Thymus (tissue), 11 donors: ENCODE measurements at regions not wholly inside any gene's neighbourhood (a gene's known extent, or its start where the extent isn't known, plus 50 kb on each side); places are given as distances from the start of the nearest gene placed in this dataset.

Experiments
- DNase-seq, 9 donors: peaks; one replicate each; pipeline ENCODE4 v3.0.0-alpha.2; 2013; ENCODE audit warnings: low spot score in 9 of 9, low read depth in 6 of 9, missing footprints in 1 of 9
- H3K27ac ChIP-seq, 2 donors: one replicate each; pipeline ENCODE4 v1.5.1; 2013; ENCODE audit warnings: control low read depth in 1 of 2, low read depth in 1 of 2, low read length in 1 of 2, mild to moderate bottlenecking in 1 of 2, moderate library complexity in 1 of 2
- H3K27me3 ChIP-seq, 2 donors: one replicate each; pipeline ENCODE4 v1.5.1; 2013; ENCODE audit warnings: low read length in 1 of 2; ENCODE audit not compliant: control insufficient read depth in 2 of 2, insufficient read depth in 1 of 2
- H3K36me3 ChIP-seq, 2 donors: one replicate each; pipeline ENCODE4 v1.5.1; 2013; ENCODE audit warnings: low read length in 1 of 2, mild to moderate bottlenecking in 1 of 2, moderate library complexity in 1 of 2; ENCODE audit not compliant: control insufficient read depth in 2 of 2, insufficient read depth in 2 of 2
- H3K4me1 ChIP-seq, 2 donors: one replicate each; pipeline ENCODE4 v1.5.1; 2013; ENCODE audit warnings: low read length in 2 of 2; ENCODE audit not compliant: control insufficient read depth in 2 of 2, insufficient read depth in 2 of 2
- H3K4me3 ChIP-seq, 2 donors: one replicate each; pipeline ENCODE4 v1.5.1; 2013; ENCODE audit warnings: low read length in 2 of 2, control low read depth in 1 of 2, mild to moderate bottlenecking in 1 of 2
- H3K9me3 ChIP-seq, 2 donors: one replicate each; pipeline ENCODE4 v1.5.1; 2013; ENCODE audit warnings: low read length in 1 of 2, mild to moderate bottlenecking in 1 of 2; ENCODE audit not compliant: control insufficient read depth in 2 of 2, insufficient read depth in 1 of 2
- WGBS: extraction: QIAGEN DNeasy Blood & Tissue Kit; methylation state at CpG from one replicate; pipeline ENCODE4 v1.1.7; 2013; 5-methylcytosine and 5-hydroxymethylcytosine counted together
- donor health status: healthy.

DNA sequence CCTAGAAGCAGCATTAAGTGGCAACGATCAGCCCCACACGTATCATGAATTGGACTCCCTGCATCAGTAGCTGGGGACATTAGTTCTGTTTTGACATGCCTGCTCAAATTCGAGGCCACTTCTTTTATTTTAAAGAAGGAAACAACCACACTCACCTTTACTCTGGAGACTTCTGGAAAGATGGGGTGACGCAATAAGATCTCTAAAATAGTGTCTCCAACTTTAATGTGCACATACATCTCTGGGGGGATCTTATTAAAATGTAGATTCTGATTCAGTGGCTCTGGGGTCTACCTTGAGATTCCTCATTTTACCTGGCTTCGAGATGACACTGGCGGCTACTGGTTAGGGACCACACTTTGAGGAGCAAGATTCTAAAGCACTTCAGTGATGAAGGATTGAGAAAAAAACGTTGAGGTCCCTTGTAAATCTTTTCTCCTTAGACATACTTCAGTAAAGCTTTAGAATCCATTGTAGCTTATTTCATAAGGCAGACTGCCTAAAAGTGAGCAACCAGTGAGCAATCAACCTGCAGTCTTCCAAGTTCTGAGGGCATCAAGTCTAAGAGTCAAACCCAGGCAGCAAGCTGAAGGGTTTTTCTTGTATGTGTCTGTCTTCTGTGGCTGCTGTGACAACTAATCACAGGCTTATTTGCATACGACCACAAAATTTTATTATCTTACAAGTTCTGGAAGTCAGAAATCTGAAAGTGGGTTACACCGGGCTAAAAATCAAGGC is 718.6 kb upstream of the TBX3 start:
- Histone ChIP-seq H3K4me3 (no peak overlapping the region), H3K9me3 (no peaks in the 10 kb centered on the region), H3K27me3 (no peaks in the 10 kb centered on the region), H3K27ac (no peak overlapping the region), H3K4me1 (no peaks in the 10 kb centered on the region), H3K36me3 (no peaks in the 10 kb centered on the region)
- WGBS: 88% methylated on average over 9 of the region's 9 CpGs
- no peak for DNase-seq

DNA sequence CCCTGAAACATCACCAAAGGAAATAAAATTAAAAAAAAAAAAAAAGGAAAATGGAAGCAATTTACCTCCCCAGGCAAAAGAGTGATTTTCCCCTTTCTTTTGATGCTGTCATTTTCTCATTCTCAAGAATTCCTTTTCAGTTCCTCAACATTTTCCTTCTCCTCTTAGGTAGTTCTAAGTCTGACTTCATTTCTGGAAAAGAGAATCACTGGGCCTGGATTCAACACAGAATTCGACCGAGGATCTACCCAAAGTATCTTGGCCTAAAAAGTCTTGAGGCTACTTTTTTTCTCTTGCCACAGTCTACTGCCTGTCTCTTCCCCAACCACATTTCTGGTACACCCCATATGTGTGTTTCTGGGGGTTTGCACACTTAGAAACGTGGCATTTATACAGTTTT is 717.8 kb upstream of the TBX3 start:
- Histone ChIP-seq H3K4me3 (no peak overlapping the region), H3K4me1 (no peaks in the 10 kb centered on the region), H3K9me3 (no peaks in the 10 kb centered on the region), H3K36me3 (no peaks in the 10 kb centered on the region), H3K27ac (no peak overlapping the region), H3K27me3 (no peaks in the 10 kb centered on the region)
- no peak for DNase-seq
- WGBS: 76% methylated on average over 3 of the region's 3 CpGs

- 91% methylated on average over 4 of the region's 4 CpGs for WGBS
- Histone ChIP-seq H3K27ac (no peak overlapping the region), H3K36me3 (no peaks in the 10 kb centered on the region), H3K9me3 (no peaks in the 10 kb centered on the region), H3K4me1 (no peaks in the 10 kb centered on the region), H3K4me3 (no peak overlapping the region), H3K27me3 (no peaks in the 10 kb centered on the region)
- DNase-seq: no peak
Measured at GRCh38 chr12:115400011-115400410, 716.0 kb upstream of the TBX3 start.

DNA sequence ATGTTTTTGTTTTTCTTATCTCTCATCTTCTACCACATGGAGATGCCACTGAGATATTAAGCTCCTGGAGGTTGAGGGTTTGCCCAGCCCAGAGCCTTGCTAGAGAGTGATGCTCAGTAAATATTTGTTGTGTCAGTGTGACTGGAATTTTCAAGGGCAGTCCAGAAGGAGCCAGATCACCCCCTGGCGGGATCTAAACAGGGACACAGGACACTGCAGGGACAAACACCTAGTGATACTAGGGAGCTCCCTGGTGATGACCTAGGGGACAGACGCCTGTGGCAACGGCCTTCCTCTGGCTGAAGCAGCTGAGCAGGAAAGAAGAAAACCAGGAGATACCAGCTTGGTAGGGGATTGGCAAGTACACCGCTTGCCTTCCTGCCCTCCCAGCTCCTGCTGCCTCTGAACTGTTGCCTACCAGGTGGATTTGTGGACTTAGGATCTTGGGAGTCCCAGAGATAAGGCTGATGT is 714.4 kb upstream of the TBX3 start:
- H3K27ac ChIP-seq: no peak overlapping the region
- no peaks in the 10 kb centered on the region for H3K36me3 ChIP-seq
- H3K27me3 ChIP-seq: no peaks in the 10 kb centered on the region
- H3K9me3 ChIP-seq: no peaks in the 10 kb centered on the region
- DNase-seq: no peak
- no peak overlapping the region for H3K4me3 ChIP-seq
- no peaks in the 10 kb centered on the region for H3K4me1 ChIP-seq
- 86% methylated on average over 4 of the region's 4 CpGs for WGBS

DNA sequence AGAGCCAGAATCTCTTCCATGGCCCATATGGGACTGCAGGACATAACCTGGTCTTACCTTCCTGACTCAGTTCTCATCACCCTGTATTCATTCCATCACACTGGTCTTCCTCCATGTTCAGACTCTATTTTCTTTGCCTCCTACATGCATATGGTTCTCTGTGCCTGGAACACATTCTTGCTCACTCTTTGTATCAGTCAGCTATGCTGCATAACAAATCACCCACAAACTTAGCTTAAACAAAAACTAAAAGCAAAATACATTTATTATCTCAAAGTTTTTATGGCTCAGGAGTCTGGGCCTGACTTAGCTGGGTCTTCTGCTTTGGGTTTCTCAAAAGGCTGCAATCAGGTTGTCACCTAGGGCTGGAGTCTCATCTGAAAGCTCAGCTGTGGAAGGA is 712.6 kb upstream of the TBX3 start:
- Histone ChIP-seq H3K27me3 (no peaks in the 10 kb centered on the region), H3K9me3 (no peaks in the 10 kb centered on the region), H3K36me3 (no peaks in the 10 kb centered on the region), H3K4me3 (no peak overlapping the region), H3K27ac (no peak overlapping the region), H3K4me1 (no peaks in the 10 kb centered on the region)
- no peak for DNase-seq

- Histone ChIP-seq H3K36me3 (no peaks in the 10 kb centered on the region), H3K9me3 (peaks cover 0 to 4% of the 10 kb centered on the region in 2 donors), H3K27ac (no peak overlapping the region), H3K4me3 (no peak overlapping the region), H3K4me1 (no peaks in the 10 kb centered on the region), H3K27me3 (no peaks in the 10 kb centered on the region)
- DNase-seq: no peak
- WGBS: 59% methylated on average over 5 of the region's 5 CpGs
Measured at GRCh38 chr12:115394496-115395220, 710.7 kb upstream of the TBX3 start.

GRCh38 chr12:115388139-115388538 is 704.2 kb upstream of the TBX3 start:
- no peak overlapping the region for H3K27ac ChIP-seq
- 83% methylated on average over 6 of the region's 6 CpGs for WGBS
- H3K9me3 ChIP-seq: peaks cover 0 to 4% of the 10 kb centered on the region in 2 donors
- DNase-seq: no peak
- no peaks in the 10 kb centered on the region for H3K36me3 ChIP-seq
- H3K27me3 ChIP-seq: no peaks in the 10 kb centered on the region
- no peaks in the 10 kb centered on the region for H3K4me1 ChIP-seq
- no peak overlapping the region for H3K4me3 ChIP-seq

GRCh38 chr12:115387467-115387901 is 703.5 kb upstream of the TBX3 start:
- Histone ChIP-seq H3K4me1 (no peaks in the 10 kb centered on the region), H3K4me3 (no peak overlapping the region), H3K27me3 (no peaks in the 10 kb centered on the region), H3K27ac (no peak overlapping the region), H3K9me3 (peaks cover 0 to 4% of the 10 kb centered on the region in 2 donors), H3K36me3 (no peaks in the 10 kb centered on the region)
- WGBS: 88% methylated on average over 5 of the region's 5 CpGs
- DNase-seq: no peak

- H3K27me3 ChIP-seq: no peaks in the 10 kb centered on the region
- DNase-seq: no peak
- no peak overlapping the region for H3K27ac ChIP-seq
- WGBS: 92% methylated on average over 6 of the region's 6 CpGs
- H3K9me3 ChIP-seq: peaks cover 0 to 4% of the 10 kb centered on the region in 2 donors
- no peaks in the 10 kb centered on the region for H3K4me1 ChIP-seq
- no peak overlapping the region for H3K4me3 ChIP-seq
- H3K36me3 ChIP-seq: no peaks in the 10 kb centered on the region
Measured at GRCh38 chr12:115386946-115387345, 703.0 kb upstream of the TBX3 start.
